Tibial nerve (tissue), 3 donors: ENCODE measurements at regions not wholly inside any gene's neighbourhood (a gene's known extent, or its start where the extent isn't known, plus 50 kb on each side); places are given as distances from the start of the nearest gene placed in this dataset.

Source experiments
- POLR2A ChIP-seq, 2 donors: fragments of 450-650 bp; IDR thresholded peaks; one replicate each; pipeline ENCODE4 v1.6.1; 2017; ENCODE audit warnings: antibody characterized with exemption in 2 of 2, mild to moderate bottlenecking in 2 of 2, moderate library complexity in 2 of 2
- TF ChIP-seq, protein P1 (sequence below), 5 experiments: fragments of 200-600 bp in 3 of 5; fragments of 450-650 bp in 2 of 5; sonication (generic) in 3 of 5; IDR thresholded peaks; one replicate each; pipeline ENCODE4 v1.5.1; 2016 to 2019; ENCODE audit warnings: antibody characterized with exemption in 5 of 5, mild to moderate bottlenecking in 3 of 5, moderate library complexity in 2 of 5

DNA sequence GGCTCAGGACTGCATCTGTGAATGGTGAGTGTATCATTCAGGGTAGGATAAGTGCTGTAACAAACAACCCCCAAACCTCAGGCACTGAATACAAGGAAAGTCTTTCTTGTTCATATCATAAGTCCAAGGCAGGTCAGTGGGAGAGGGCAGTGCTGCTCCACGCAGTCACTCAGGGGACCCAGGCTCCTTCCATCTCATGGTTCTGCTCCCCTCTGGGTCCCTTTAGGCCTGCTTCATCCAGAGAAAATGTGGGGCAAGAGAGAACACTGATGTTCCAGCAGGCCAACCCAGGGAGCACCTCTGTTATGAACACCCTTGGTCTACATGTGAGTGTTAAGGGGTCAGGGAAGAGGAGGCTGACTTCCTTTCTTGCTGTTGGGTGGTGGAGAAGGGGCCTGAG is 187.8 kb downstream of the CHST1 start:
- no peak for TF ChIP-seq POLR2A (IDR thresholded peaks at IDR 0.05)
- TF ChIP-seq, protein P1, sequence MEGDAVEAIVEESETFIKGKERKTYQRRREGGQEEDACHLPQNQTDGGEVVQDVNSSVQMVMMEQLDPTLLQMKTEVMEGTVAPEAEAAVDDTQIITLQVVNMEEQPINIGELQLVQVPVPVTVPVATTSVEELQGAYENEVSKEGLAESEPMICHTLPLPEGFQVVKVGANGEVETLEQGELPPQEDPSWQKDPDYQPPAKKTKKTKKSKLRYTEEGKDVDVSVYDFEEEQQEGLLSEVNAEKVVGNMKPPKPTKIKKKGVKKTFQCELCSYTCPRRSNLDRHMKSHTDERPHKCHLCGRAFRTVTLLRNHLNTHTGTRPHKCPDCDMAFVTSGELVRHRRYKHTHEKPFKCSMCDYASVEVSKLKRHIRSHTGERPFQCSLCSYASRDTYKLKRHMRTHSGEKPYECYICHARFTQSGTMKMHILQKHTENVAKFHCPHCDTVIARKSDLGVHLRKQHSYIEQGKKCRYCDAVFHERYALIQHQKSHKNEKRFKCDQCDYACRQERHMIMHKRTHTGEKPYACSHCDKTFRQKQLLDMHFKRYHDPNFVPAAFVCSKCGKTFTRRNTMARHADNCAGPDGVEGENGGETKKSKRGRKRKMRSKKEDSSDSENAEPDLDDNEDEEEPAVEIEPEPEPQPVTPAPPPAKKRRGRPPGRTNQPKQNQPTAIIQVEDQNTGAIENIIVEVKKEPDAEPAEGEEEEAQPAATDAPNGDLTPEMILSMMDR (IDR thresholded peaks at IDR 0.05) = no peak
